ENCODE measurements at regions not wholly inside any gene's neighbourhood (a gene's known extent, or its start where the extent isn't known, plus 50 kb on each side); places are given as distances from the start of the nearest gene placed in this dataset.

DNA sequence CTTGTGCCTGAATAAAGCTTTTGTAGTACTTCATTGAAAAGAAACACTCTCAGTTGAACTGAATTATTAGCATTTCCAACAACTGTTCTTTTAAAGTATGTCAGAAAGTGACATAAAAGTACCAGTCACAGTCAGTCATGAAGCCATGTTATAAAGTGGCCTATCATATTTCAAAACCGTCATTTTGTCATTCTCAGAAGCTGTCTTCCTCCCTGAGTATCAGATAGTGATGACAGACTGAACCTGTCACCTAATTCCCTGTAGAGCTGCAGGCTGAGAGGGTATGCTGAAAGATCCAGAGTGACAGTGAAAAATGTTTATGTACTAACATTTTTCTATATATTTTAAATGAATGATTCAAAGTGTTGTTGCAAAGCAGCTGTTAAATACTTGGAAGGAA, 1121.7 kb upstream of the PRMT6 start:
- TF ChIP-seq SIN3A (IDR thresholded peaks at IDR 0.05; ENCODE audit: borderline replicate concordance, insufficient read depth, low read length): no peak
- TF ChIP-seq, protein P1, sequence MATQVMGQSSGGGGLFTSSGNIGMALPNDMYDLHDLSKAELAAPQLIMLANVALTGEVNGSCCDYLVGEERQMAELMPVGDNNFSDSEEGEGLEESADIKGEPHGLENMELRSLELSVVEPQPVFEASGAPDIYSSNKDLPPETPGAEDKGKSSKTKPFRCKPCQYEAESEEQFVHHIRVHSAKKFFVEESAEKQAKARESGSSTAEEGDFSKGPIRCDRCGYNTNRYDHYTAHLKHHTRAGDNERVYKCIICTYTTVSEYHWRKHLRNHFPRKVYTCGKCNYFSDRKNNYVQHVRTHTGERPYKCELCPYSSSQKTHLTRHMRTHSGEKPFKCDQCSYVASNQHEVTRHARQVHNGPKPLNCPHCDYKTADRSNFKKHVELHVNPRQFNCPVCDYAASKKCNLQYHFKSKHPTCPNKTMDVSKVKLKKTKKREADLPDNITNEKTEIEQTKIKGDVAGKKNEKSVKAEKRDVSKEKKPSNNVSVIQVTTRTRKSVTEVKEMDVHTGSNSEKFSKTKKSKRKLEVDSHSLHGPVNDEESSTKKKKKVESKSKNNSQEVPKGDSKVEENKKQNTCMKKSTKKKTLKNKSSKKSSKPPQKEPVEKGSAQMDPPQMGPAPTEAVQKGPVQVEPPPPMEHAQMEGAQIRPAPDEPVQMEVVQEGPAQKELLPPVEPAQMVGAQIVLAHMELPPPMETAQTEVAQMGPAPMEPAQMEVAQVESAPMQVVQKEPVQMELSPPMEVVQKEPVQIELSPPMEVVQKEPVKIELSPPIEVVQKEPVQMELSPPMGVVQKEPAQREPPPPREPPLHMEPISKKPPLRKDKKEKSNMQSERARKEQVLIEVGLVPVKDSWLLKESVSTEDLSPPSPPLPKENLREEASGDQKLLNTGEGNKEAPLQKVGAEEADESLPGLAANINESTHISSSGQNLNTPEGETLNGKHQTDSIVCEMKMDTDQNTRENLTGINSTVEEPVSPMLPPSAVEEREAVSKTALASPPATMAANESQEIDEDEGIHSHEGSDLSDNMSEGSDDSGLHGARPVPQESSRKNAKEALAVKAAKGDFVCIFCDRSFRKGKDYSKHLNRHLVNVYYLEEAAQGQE (IDR thresholded peaks at IDR 0.05; ENCODE audit: insufficient read depth in 1 of 2, low read depth in 2 of 2, low read length in 2 of 2): no peak
- no peak for TF ChIP-seq POLR2AphosphoS5 (IDR thresholded peaks at IDR 0.05; ENCODE audit: low read depth, low read length)
- TF ChIP-seq TAF1 (IDR thresholded peaks at IDR 0.05; ENCODE audit: borderline replicate concordance, insufficient read depth, low read length): no peak
- TF ChIP-seq FOXP2 (optimal IDR thresholded peaks at IDR 0.05; ENCODE audit: borderline replicate concordance, extremely low read depth, extremely low read length, insufficient read depth): no peak
